ENCODE measurements at regions not wholly inside any gene's neighbourhood (a gene's known extent, or its start where the extent isn't known, plus 50 kb on each side); places are given as distances from the start of the nearest gene placed in this dataset.

DNA sequence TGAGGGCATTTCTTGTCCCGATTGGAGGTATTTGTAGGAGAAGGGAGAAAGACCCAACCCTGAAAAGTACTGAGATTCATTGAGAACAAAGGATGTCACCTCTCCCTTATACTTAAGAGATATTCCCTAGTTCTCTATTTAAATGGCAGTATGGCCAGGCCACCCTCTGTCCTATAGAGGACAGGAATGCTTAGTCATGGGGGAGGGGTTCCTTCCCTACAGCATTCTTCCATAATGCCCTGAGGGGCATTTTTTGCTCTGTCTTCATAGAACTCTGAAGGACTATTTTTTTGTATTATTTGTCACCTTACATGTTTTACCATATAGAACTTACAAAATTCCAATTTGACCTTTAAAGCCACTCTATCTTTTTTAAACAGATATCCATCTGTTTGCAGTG, 176.3 kb downstream of the TMEM161B start:
- intact Hi-C loops (cut with DNase I, micrococcal nuclease) = no loop called here
- H3K36me3 ChIP-seq (ENCODE audit: low read depth) = no peaks in the 10 kb centered on the region
- ATAC-seq = no peak
- no peaks in the 10 kb centered on the region for H3K9me3 ChIP-seq
- no peaks in the 10 kb centered on the region for H3K4me1 ChIP-seq (ENCODE audit: low read depth)
- H3K4me3 ChIP-seq = no peak overlapping the region
- DNase-seq = no peak
- no peak for TF ChIP-seq CTCF (IDR thresholded peaks at IDR 0.05)

GRCh38 chr5:88090506-88090905, 178.1 kb downstream of the TMEM161B start:
- TF ChIP-seq CTCF (IDR thresholded peaks at IDR 0.05) = no peak
- intact Hi-C loops (cut with DNase I, micrococcal nuclease) = no loop called here
- Histone ChIP-seq H3K9me3 (no peaks in the 10 kb centered on the region), H3K36me3 (ENCODE audit: low read depth) (no peaks in the 10 kb centered on the region), H3K4me1 (ENCODE audit: low read depth) (no peaks in the 10 kb centered on the region), H3K4me3 (no peak overlapping the region)
- DNase-seq = no peak
- no peak for ATAC-seq

GRCh38 chr5:88089719-88090390, 178.8 kb downstream of the TMEM161B start:
- ATAC-seq (no peak), DNase-seq (no peak)
- TF ChIP-seq CTCF (IDR thresholded peaks at IDR 0.05) = no peak
- intact Hi-C loops (cut with DNase I, micrococcal nuclease) = no loop called here
- H3K9me3 ChIP-seq = no peaks in the 10 kb centered on the region
- no peaks in the 10 kb centered on the region for H3K36me3 ChIP-seq (ENCODE audit: low read depth)
- H3K4me3 ChIP-seq = no peak overlapping the region
- H3K4me1 ChIP-seq (ENCODE audit: low read depth) = no peaks in the 10 kb centered on the region

DNA sequence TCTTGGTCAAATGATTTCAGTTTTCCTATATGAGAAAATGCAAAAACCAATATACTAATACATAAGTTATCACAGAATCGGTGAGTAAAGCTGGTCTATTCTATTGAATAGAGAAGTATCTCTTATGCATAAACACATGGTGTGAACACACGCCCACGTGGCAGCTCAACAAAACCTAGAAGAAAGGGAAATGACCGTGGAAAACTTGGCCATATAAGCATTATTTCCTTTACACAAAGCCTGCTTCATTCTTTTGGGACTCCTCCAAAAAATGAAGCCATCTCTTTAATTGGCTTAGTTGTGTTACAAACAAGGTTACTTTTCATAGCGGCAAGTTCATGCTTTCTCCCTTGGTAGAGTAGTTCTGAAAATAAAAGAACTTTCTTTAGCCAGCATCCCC, 183.2 kb downstream of the TMEM161B start:
- DNase-seq = no peak

DNA sequence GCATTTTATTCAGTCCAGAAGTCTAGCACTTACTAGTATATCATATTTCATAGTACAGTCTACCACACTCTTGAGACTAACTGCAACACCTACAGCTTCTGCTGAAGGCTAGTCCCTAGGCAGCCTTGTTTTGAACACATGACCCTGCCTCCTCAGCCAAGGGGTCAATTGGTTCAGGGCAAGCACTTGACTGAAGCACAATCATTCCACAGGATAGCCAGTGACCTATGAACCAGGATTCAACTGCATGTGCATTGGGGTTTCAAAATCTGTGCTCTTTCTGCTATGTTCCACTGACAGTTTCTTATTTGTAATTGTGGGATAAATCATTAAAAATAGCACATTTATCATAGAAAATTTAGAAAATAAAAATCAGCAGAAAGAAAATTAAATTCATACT, 186.8 kb downstream of the TMEM161B start:
- DNase-seq (no peak), ATAC-seq (no peak)
- Histone ChIP-seq H3K9me3 (peaks cover 5% of the 10 kb centered on the region), H3K4me1 (ENCODE audit: low read depth) (no peaks in the 10 kb centered on the region), H3K4me3 (no peak overlapping the region), H3K36me3 (ENCODE audit: low read depth) (no peaks in the 10 kb centered on the region)
- intact Hi-C loops (cut with DNase I, micrococcal nuclease) = no loop called here
- no peak for TF ChIP-seq CTCF (IDR thresholded peaks at IDR 0.05)

More for the DNA sequence above, 183.2 kb downstream of the TMEM161B start:
- no peaks in the 10 kb centered on the region for H3K9me3 ChIP-seq
- intact Hi-C loops (cut with DNase I, micrococcal nuclease) = no loop called here
- no peak overlapping the region for H3K4me3 ChIP-seq
- H3K36me3 ChIP-seq (ENCODE audit: low read depth) = no peaks in the 10 kb centered on the region
- ATAC-seq = no peak
- no peaks in the 10 kb centered on the region for H3K4me1 ChIP-seq (ENCODE audit: low read depth)
- no peak for TF ChIP-seq CTCF (IDR thresholded peaks at IDR 0.05)

DNA sequence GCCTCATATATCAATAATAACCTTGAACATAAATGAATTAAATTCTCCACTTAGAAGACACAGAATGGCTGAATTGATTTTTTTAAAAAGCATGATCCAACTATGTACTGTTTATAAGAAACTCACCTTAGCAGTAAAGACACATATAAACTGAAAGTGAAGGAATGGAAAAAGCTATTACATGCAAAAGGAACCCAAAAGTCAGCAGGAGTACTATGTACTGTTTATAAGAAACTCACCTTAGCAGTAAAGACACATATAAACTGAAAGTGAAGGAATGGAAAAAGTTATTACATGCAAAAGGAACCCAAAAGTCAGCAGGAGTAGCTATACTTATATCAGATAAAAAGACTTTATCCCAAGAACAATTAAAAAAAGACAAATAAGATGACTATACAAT, 204.8 kb downstream of the TMEM161B start:
- no peak for TF ChIP-seq CTCF (IDR thresholded peaks at IDR 0.05)

More for the DNA sequence above, 204.8 kb downstream of the TMEM161B start:
- ATAC-seq (no peak), DNase-seq (no peak)
- intact Hi-C loops (cut with DNase I, micrococcal nuclease) = no loop called here
- Histone ChIP-seq H3K4me1 (ENCODE audit: low read depth) (no peaks in the 10 kb centered on the region), H3K36me3 (ENCODE audit: low read depth) (no peaks in the 10 kb centered on the region), H3K4me3 (no peak overlapping the region), H3K9me3 (peaks cover 3% of the 10 kb centered on the region)

Data from mucosa of descending colon (tissue), 3 donors.